ENCODE measurements at regions not wholly inside any gene's neighbourhood (a gene's known extent, or its start where the extent isn't known, plus 50 kb on each side); places are given as distances from the start of the nearest gene placed in this dataset.

DNA sequence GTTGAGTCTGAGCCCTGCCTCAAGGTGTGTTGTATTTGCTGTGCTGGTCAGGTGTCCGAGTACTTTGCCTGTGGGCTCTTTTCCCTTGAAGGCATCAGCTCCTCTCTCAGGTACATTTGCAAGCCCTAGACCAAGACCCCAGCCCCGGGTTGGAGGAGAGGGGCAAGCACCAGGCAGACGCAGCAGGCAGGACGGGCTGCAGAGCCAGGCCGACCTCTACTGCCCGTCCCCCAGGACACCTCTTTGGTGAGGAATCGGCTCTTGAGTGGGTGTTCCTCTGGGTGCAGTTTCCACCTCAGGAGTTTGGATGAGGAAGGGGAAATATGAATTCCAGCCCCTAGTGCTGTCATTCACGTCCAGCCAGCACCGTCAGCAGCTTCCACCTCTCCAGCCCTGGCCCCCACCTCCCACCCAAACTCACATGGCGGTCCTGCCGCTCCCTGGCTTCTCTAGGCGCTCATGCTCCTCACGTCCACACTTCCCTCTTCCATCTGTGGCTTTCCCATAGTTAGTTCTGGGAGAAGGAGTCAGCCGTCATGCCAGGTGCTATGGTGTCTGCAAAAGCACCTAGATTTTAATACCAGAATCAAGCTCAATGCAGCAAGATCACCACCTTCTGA lies 183.9 kb downstream of the DLL1 start:
- H4K8ac ChIP-seq (ENCODE audit: low read depth, low read length) = no peak overlapping the region

DNA sequence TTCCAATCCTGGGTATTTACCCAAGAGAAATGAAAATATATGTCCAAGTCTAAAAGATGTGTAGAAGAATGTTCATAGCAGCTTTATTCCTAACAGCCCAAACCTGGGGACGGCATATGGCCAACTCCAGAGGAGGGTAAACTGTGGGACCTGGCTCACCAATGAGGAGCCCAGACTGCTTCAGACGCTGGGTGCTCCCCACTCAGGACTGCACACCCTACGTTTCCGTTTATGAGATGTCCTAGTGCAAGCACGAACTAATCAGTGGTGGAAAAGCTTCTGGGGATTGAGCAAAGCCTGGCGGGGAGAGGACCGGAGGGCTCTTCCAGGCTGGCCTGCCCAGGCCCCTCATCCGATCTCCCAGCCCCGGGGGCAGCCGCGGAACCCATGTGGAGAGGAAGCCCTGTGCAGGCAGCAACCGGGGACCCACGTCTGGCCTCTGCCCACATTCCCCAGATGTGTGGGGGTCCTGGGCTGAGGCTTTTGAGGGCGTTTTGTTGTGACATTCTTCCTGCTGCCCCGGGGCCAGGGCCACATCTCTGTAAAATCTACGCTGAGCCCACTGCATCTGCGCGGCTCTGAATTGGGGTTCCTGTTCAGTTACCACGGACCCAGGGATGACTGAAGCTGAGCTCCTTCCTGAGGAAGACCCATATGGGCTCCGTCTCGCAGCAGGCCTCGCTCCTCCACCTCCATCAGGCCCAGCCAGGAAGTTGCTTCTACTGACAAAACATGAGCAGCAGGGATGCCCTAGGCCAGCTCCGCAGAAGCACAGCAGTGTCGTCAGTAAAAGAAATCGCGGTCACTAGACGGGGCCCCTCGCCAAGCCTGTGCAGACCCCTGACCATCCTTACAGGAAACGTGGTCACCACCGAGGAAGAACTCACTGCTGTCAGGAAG lies 188.0 kb downstream of the DLL1 start:
- Histone ChIP-seq H3K4ac (ENCODE audit: low read depth, low read length) (no peak overlapping the region), H3K9ac (ENCODE audit: low read length) (no peak overlapping the region), H2BK120ac (ENCODE audit: insufficient read depth, low read length, poor library complexity) (no peak overlapping the region), H3K27me3 (ENCODE audit: insufficient read depth, low read length) (no peaks in the 10 kb centered on the region), H3K4me1 (ENCODE audit: control insufficient read depth in 1 of 2, insufficient read depth in 2 of 2, low read length in 2 of 2) (peaks cover 0 to 2% of the 10 kb centered on the region in 2 experiments), H3K36me3 (ENCODE audit: control insufficient read depth in 1 of 2, insufficient read depth in 2 of 2, low read length in 2 of 2) (no peaks in the 10 kb centered on the region), H3K79me2 (ENCODE audit: control insufficient read depth, insufficient read depth, low read length, poor library complexity) (no peaks in the 10 kb centered on the region), H3K27ac (ENCODE audit: low read depth, low read length) (no peak overlapping the region), H2BK5ac (ENCODE audit: low read depth, low read length, poor library complexity) (no peak overlapping the region), H3K23ac (ENCODE audit: low read length) (no peak overlapping the region), H3K4me2 (ENCODE audit: low read length) (no peak overlapping the region), H2AFZ (ENCODE audit: insufficient read depth, low read length, poor library complexity) (no peak overlapping the region), H3K14ac (ENCODE audit: low read length) (no peak overlapping the region), H3K79me1 (ENCODE audit: low read length) (no peaks in the 10 kb centered on the region), H3K9me3 (ENCODE audit: insufficient read depth, low read depth, low read length) (peaks cover 6% of the 10 kb centered on the region), H2BK12ac (ENCODE audit: low read length) (no peak overlapping the region), H4K8ac (ENCODE audit: low read depth, low read length) (no peak overlapping the region), H4K91ac (ENCODE audit: low read depth, low read length) (no peak overlapping the region), H3K4me3 (ENCODE audit: low read depth, low read length) (no peak overlapping the region), H2AK5ac (ENCODE audit: low read length) (no peak overlapping the region), H4K12ac (ENCODE audit: low read depth, low read length) (no peak overlapping the region), H3K18ac (ENCODE audit: low read length) (no peak overlapping the region)
- DNase-seq = no peak
- no CpG with 5 or more reads among the region's 30 CpGs for WGBS (ENCODE audit: extremely low coverage, insufficient coverage, insufficient read length)

More for the DNA sequence above, 183.9 kb downstream of the DLL1 start:
- Histone ChIP-seq H3K27me3 (ENCODE audit: insufficient read depth, low read length) (no peaks in the 10 kb centered on the region), H3K9ac (ENCODE audit: low read length) (no peak overlapping the region), H2BK12ac (ENCODE audit: low read length) (no peak overlapping the region), H2BK120ac (ENCODE audit: insufficient read depth, low read length, poor library complexity) (no peak overlapping the region), H3K4me1 (ENCODE audit: control insufficient read depth in 1 of 2, insufficient read depth in 2 of 2, low read length in 2 of 2) (no peaks in the 10 kb centered on the region), H4K91ac (ENCODE audit: low read depth, low read length) (no peak overlapping the region), H3K4me2 (ENCODE audit: low read length) (no peak overlapping the region), H3K36me3 (ENCODE audit: control insufficient read depth in 1 of 2, insufficient read depth in 2 of 2, low read length in 2 of 2) (no peaks in the 10 kb centered on the region), H3K23ac (ENCODE audit: low read length) (no peak overlapping the region), H3K4ac (ENCODE audit: low read depth, low read length) (no peak overlapping the region), H3K14ac (ENCODE audit: low read length) (no peak overlapping the region), H3K9me3 (ENCODE audit: insufficient read depth, low read depth, low read length) (peaks cover 2% of the 10 kb centered on the region), H3K79me2 (ENCODE audit: control insufficient read depth, insufficient read depth, low read length, poor library complexity) (no peaks in the 10 kb centered on the region), H2AFZ (ENCODE audit: insufficient read depth, low read length, poor library complexity) (no peak overlapping the region), H2AK5ac (ENCODE audit: low read length) (no peak overlapping the region), H2BK5ac (ENCODE audit: low read depth, low read length, poor library complexity) (no peak overlapping the region), H4K12ac (ENCODE audit: low read depth, low read length) (no peak overlapping the region), H3K79me1 (ENCODE audit: low read length) (no peaks in the 10 kb centered on the region), H3K18ac (ENCODE audit: low read length) (no peak overlapping the region), H3K27ac (ENCODE audit: low read depth, low read length) (no peak overlapping the region), H3K4me3 (ENCODE audit: low read depth, low read length) (no peak overlapping the region)
- no CpG with 5 or more reads among the region's 14 CpGs for WGBS (ENCODE audit: extremely low coverage, insufficient coverage, insufficient read length)
- no peak for DNase-seq

DNA sequence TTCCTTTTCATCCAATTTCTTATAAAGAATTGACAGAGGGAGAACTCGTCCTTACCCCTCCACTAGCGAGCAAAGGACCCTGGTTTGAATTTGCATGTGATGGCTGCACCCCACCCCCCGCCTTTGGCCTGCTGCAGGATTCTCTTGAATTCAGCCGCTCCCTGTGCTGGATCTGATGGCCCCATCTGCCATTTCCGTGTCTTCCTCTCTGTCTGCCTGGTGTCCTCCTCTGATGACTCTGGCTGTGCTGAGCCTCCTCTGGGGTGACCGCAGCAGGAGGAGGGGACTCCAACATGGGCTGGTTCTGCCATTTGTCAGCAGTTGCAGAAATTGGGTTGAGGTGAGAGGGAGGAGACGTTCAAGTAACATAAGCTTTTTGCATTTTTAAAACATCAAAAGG lies 188.8 kb downstream of the DLL1 start:
- Histone ChIP-seq H3K4me3 (ENCODE audit: low read depth, low read length) (no peak overlapping the region), H3K23ac (ENCODE audit: low read length) (no peak overlapping the region)
- WGBS (ENCODE audit: extremely low coverage, insufficient coverage, insufficient read length) = no CpG with 5 or more reads among the region's 7 CpGs

DNA sequence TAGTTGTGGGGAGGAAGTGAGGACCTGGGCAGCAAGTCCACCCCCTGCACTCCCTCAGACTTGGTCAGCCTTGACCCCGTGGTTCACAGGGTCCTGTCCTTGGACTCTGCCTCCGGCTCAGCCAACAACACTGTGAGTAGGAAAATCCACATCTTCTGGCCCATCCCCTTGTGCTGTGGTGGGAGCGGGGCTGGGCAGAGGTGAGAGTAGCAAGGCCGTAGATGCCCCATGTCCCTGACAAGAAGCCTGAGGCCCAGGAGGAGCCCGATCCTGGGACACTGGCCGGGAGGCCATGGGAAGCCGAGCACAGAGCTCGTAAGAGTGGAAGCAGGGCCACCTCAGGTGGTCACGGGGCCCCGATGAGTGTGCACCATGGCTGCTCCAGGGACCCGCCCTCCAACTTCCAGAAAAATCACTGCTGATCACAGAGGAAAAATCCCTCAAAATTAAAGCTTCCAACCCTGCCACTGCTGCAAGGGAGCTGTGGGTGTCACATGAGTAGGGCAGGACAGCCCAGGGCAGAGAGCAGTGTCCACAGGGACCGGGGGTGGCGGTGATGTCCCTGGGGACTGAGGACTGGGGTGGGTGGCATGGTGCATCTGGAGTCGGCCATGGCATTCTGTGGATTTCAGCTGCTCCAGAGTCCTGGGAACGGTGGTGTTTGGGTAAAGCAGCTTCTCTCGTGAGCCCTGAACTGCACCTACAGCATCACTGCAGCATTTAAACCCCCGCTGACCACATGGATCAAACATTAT lies 189.4 kb downstream of the DLL1 start:
- no peak overlapping the region for H3K9ac ChIP-seq (ENCODE audit: low read length)
- H4K91ac ChIP-seq (ENCODE audit: low read depth, low read length) = no peak overlapping the region
- no peak overlapping the region for H3K4me3 ChIP-seq (ENCODE audit: low read depth, low read length)
- no peak overlapping the region for H3K4me2 ChIP-seq (ENCODE audit: low read length)
- no CpG with 5 or more reads among the region's 17 CpGs for WGBS (ENCODE audit: extremely low coverage, insufficient coverage, insufficient read length)
- H3K36me3 ChIP-seq (ENCODE audit: control insufficient read depth in 1 of 2, insufficient read depth in 2 of 2, low read length in 2 of 2) = no peaks in the 10 kb centered on the region
- H2BK120ac ChIP-seq (ENCODE audit: insufficient read depth, low read length, poor library complexity) = no peak overlapping the region
- no peaks in the 10 kb centered on the region for H3K27me3 ChIP-seq (ENCODE audit: insufficient read depth, low read length)
- peaks cover 9 to 10% of the 10 kb centered on the region in 2 experiments for H3K4me1 ChIP-seq (ENCODE audit: control insufficient read depth in 1 of 2, insufficient read depth in 2 of 2, low read length in 2 of 2)
- H3K4ac ChIP-seq (ENCODE audit: low read depth, low read length) = no peak overlapping the region
- H2BK12ac ChIP-seq (ENCODE audit: low read length) = no peak overlapping the region
- H2AK5ac ChIP-seq (ENCODE audit: low read length) = no peak overlapping the region
- H3K18ac ChIP-seq (ENCODE audit: low read length) = no peak overlapping the region
- H2BK5ac ChIP-seq (ENCODE audit: low read depth, low read length, poor library complexity) = no peak overlapping the region
- H3K9me3 ChIP-seq (ENCODE audit: insufficient read depth, low read depth, low read length) = peaks cover 6% of the 10 kb centered on the region
- no peak overlapping the region for H3K23ac ChIP-seq (ENCODE audit: low read length)
- H2AFZ ChIP-seq (ENCODE audit: insufficient read depth, low read length, poor library complexity) = no peak overlapping the region
- peaks cover 5% of the 10 kb centered on the region for H3K79me1 ChIP-seq (ENCODE audit: low read length)
- no peak overlapping the region for H4K12ac ChIP-seq (ENCODE audit: low read depth, low read length)
- H3K14ac ChIP-seq (ENCODE audit: low read length) = no peak overlapping the region
- no peaks in the 10 kb centered on the region for H3K79me2 ChIP-seq (ENCODE audit: control insufficient read depth, insufficient read depth, low read length, poor library complexity)
- no peak for DNase-seq
- H4K8ac ChIP-seq (ENCODE audit: low read depth, low read length) = no peak overlapping the region
- H3K27ac ChIP-seq (ENCODE audit: low read depth, low read length) = no peak overlapping the region

More for the DNA sequence above, 188.8 kb downstream of the DLL1 start:
- H2AK5ac ChIP-seq (ENCODE audit: low read length) = no peak overlapping the region
- no peak overlapping the region for H4K8ac ChIP-seq (ENCODE audit: low read depth, low read length)
- H3K36me3 ChIP-seq (ENCODE audit: control insufficient read depth in 1 of 2, insufficient read depth in 2 of 2, low read length in 2 of 2) = no peaks in the 10 kb centered on the region
- no peak overlapping the region for H2BK12ac ChIP-seq (ENCODE audit: low read length)
- no peak overlapping the region for H4K91ac ChIP-seq (ENCODE audit: low read depth, low read length)
- H3K79me1 ChIP-seq (ENCODE audit: low read length) = peaks cover 3% of the 10 kb centered on the region
- DNase-seq = no peak
- no peak overlapping the region for H3K27ac ChIP-seq (ENCODE audit: low read depth, low read length)
- H3K27me3 ChIP-seq (ENCODE audit: insufficient read depth, low read length) = no peaks in the 10 kb centered on the region
- H3K18ac ChIP-seq (ENCODE audit: low read length) = no peak overlapping the region
- H2BK120ac ChIP-seq (ENCODE audit: insufficient read depth, low read length, poor library complexity) = no peak overlapping the region
- no peak overlapping the region for H3K14ac ChIP-seq (ENCODE audit: low read length)
- no peak overlapping the region for H3K4me2 ChIP-seq (ENCODE audit: low read length)
- H3K9me3 ChIP-seq (ENCODE audit: insufficient read depth, low read depth, low read length) = peaks cover 6% of the 10 kb centered on the region
- no peak overlapping the region for H2BK5ac ChIP-seq (ENCODE audit: low read depth, low read length, poor library complexity)
- no peak overlapping the region for H3K4ac ChIP-seq (ENCODE audit: low read depth, low read length)
- H3K79me2 ChIP-seq (ENCODE audit: control insufficient read depth, insufficient read depth, low read length, poor library complexity) = no peaks in the 10 kb centered on the region
- peaks cover 6 to 10% of the 10 kb centered on the region in 2 experiments for H3K4me1 ChIP-seq (ENCODE audit: control insufficient read depth in 1 of 2, insufficient read depth in 2 of 2, low read length in 2 of 2)
- H4K12ac ChIP-seq (ENCODE audit: low read depth, low read length) = no peak overlapping the region
- no peak overlapping the region for H2AFZ ChIP-seq (ENCODE audit: insufficient read depth, low read length, poor library complexity)
- H3K9ac ChIP-seq (ENCODE audit: low read length) = no peak overlapping the region

All from trophoblast cell (in vitro differentiated cells and primary cell).